ENCODE measurements at regions not wholly inside any gene's neighbourhood (a gene's known extent, or its start where the extent isn't known, plus 50 kb on each side); places are given as distances from the start of the nearest gene placed in this dataset.
"Not testable (repeated sequence)": the region's sequence is repeated elsewhere in the genome, so short reads cannot be mapped to it uniquely, and the experiment has no call there.

DNA sequence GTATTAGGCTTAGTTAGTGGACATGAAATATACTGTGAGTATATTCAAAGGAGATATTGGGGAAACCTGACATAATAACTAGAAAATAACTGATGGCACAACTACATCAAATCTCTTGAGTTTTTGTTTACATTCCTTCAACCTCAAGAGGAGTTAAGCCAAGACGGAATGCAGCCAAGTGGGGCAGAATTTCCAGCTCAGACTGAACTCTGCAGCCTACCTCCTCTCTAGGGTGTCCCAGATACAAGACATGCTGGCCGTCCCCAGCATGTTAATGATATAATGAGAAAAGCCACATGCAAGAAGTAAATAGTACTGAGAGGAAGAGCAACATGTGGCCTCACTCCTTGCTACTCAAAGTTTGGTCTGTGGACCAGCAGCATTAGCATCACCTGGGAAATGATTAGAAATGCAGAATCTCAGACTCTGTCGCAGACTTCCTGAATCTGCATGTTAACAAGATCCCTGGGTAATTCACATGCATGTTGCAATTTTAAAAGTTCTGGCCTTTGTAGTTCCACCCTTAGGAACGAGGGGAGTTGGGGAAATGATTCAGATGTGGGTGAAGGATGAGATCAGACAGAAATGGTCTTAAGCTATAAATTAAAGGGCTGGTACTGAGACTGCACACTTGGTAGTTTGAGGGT lies 118.4 kb upstream of the CACUL1 start:
- no peak for DNase-seq

- no peak for DNase-seq
Observed at GRCh38 chr10:118873738-118874105, 119.0 kb upstream of the CACUL1 start.

GRCh38 chr10:118874171-118874570 lies 119.4 kb upstream of the CACUL1 start:
- no peak for DNase-seq

DNA sequence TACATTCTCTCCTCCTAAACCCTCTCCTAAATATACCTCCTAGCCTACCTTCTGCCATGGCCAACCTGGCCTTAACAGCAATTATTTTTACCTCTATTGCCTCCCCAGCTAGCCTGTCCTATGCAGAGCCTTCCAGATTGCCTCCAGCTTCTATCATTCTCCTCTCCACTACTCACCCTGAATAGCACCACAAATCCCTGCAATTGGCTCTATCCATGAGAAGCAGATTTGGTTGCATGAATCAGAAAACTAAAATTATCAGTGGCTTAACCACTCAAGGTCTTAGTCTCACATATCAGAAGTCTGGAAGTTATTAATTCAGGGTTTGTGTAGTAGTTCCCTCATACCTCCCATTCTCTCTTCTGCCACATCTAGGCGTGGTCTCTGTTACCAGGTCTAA lies 120.3 kb upstream of the CACUL1 start:
- no peak for DNase-seq

DNA sequence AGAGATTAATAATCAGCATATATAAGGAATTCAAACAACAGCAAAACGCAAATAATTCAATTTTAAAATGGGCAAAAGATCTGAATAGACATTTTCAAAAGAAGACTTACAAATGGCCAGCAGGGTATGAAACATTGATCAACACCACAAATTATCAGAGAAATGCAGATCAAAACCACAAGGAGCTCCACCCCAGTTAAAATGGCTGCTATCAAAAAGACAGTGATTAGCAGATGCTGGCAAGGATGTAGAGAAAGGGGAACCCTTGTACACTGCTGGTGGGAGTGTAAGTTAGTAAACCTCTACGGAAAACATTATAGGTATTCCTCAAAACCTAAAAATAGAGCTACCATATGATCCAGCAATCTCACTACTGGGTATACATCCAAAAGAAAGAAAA lies 128.0 kb upstream of the CACUL1 start:
- no peak for DNase-seq

GRCh38 chr10:118892255-118892654 lies 137.3 kb upstream of the NANOS1 start:
- DNase-seq = no peak

DNA sequence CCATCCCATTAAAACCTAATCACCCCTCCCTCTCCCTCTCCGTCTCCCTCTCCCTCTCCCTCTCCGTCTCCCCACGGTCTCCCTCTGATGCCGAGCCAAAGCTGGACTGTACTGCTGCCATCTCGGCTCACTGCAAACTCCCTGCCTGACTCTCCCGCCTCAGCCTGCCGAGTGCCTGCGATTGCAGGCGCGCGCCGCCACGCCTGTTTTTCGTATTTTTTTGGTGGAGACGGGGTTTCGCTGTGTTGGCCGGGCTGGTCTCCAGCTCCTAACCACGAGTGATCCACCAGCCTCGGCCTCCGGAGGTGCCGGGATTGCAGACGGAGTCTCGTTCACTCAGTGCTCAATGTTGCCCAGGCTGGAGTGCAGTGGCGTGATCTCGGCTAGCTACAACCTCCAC lies 134.6 kb upstream of the NANOS1 start:
- not testable (repeated sequence) for DNase-seq

- DNase-seq = no peak
Observed at GRCh38 chr10:118900617-118901016, 128.9 kb upstream of the NANOS1 start.

DNA sequence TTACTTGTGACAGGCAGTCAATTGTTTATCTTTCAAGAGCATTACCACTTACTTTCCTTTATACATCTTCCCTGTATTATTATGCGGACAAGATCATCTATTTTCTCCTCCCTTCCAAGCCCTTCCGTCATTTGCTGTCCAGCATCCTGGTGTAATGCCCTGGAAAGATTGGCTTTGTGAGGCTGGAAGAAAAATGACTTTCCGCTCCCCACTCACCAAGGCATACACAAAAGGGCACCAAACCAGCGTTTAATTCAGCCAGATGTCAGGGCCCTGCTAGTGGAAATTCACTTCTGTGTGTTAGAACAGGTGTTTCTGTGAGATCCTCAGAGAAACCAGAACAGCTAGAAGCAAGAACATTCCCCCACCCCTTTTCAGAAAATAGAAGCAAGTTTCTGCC lies 128.1 kb upstream of the NANOS1 start:
- no peak for DNase-seq

- no peak for DNase-seq
Observed at GRCh38 chr10:118901906-118902305, 127.6 kb upstream of the NANOS1 start.

GRCh38 chr10:118902656-118903055 lies 126.9 kb upstream of the NANOS1 start:
- not testable (repeated sequence) for DNase-seq

- DNase-seq = no peak
Observed at GRCh38 chr10:118903251-118903650, 126.3 kb upstream of the NANOS1 start.

DNA sequence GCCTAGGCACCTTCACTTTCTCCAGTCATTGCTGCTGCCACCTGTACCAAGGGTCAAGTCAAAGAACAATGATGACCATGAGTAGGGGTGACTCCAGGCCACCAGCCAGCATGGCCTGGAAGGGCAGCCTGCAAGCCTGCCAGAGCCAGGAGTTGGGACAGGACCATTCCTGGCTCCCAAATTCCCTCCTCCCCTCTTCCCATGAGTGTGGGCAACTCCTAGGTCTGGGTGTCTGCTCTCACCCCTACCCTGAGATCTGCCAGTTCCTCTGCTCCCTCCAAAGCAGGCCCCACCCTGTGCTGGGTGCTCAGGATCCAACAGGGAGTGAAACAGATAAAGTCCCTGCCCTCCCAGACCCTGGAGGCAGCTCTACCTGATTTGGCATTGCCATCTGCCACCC lies 125.8 kb upstream of the NANOS1 start:
- DNase-seq = no peak

DNA sequence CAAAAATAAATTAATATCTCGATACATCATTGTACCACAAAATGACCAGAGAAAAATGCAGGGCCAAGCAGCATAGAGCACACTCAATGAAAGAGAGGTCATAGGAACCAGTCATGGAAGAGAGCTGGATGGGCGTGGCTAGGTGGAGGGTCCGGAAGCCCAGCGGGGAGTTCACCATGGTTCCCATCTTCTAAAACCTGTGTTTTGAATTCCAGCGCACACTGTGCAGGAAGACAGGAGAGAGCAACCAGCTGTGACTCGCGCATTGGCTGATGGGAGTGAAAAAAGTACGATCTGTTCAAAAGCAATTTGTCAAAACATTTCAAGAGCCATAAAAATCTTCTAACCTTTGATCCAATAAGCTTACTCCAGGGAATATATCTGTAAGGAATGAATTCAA lies 125.2 kb upstream of the NANOS1 start:
- no peak for DNase-seq

GRCh38 chr10:118907051-118907450 lies 122.5 kb upstream of the NANOS1 start:
- no peak for DNase-seq

GRCh38 chr10:118908557-118909256 lies 120.8 kb upstream of the NANOS1 start:
- no peak for DNase-seq

DNA sequence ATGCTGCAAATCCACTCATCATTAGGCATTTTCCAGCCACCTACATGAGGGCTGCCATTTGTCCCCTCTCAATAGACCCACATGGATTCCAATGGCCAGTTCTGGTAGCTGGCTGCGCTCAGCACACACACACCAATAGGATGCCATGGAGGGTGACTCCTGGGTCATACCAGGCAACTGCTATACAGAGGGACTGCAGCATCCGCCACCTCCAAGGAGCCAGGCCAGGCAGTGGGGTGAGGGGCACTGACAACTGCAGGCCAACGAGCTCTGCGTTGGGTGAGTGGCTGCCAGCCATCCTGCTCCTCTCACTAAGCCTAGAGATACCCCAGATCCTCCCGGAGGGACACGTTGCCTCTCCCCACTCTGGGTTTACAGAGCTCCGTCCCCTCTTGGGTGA lies 118.8 kb upstream of the NANOS1 start:
- no peak for DNase-seq

GRCh38 chr10:118911363-118911762 lies 118.2 kb upstream of the NANOS1 start:
- no peak for DNase-seq

GRCh38 chr10:118912961-118913600 lies 116.4 kb upstream of the NANOS1 start:
- no peak for DNase-seq

DNA sequence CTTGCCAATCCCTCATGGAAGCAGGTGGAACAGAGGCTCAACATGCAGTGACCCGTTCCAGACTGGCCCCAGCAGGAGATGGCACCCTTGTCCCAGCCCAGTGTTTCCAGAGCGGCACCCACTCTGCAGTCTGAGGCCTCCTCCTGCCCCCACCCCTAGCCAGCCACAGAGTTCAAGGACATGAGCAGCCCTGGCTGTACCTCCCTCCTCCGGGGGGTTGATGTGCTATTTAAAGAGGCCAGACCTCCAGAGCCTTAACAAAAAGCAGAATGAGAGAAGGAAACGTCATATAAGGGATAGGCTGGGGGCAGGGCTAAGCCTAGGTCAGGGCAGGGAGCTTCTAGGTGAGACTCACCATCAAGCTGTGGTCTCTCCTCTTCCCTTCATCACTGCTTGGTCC lies 115.7 kb upstream of the NANOS1 start:
- DNase-seq = no peak

DNA sequence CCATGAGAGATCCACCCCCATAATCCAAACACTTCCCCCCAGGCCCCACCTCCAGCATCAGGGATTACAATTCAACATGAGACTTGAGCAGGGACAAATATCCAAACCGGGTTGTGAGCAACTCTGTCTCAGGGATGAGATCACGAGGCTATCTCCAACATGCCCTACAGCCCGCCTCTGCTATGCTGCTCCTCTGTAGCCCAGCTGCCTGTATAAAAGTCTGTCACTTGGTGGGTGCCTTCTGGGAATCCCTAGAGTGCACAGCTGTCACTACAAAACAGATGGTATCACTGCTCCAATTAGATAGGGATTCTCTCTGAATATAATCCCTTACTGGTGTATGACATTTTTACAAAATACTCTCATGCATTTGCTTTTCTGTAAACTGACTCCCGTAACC lies 114.9 kb upstream of the NANOS1 start:
- no peak for DNase-seq

- no peak for DNase-seq
Observed at GRCh38 chr10:118915161-118915560, 114.4 kb upstream of the NANOS1 start.

- no peak for DNase-seq
Observed at GRCh38 chr10:118916777-118917176, 112.7 kb upstream of the NANOS1 start.

DNA sequence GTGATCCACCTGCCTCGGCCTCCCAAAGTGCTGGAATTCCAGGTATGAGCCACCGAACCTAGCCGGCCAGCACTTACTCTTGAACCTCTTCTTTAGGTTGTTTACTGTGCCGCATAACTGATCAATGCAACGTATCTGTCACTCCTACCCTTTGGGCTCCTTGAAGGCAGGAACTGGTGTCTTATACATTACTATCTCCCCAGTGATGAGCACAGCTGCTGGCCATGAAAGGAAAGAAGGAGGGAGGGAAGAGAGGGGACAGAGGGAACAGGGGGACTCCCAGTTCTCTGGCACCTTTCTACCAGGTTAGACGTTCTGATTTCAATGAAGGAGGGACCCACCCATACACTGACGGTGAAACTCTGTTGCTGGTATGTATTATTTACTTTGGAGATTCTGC lies 111.8 kb upstream of the NANOS1 start:
- DNase-seq = no peak

GRCh38 chr10:118918116-118918515 lies 111.4 kb upstream of the NANOS1 start:
- no peak for DNase-seq
